ENCODE measurements at regions not wholly inside any gene's neighbourhood (a gene's known extent, or its start where the extent isn't known, plus 50 kb on each side); places are given as distances from the start of the nearest gene placed in this dataset.

GRCh38 chr20:50368813-50369224, 141.4 kb upstream of the PTPN1 start:
- H3K4me1 Mint-ChIP-seq, result peaks cover 0 to 7% (median 0%) of the 10 kb centered on the region in 4 donors
- no peak overlapping the region for H3K27ac ChIP-seq (ENCODE audit: insufficient read depth, low read length, poor library complexity, severe bottlenecking)
- H3K9me3 Mint-ChIP-seq, result peaks cover 0 to 3% (median 0%) of the 10 kb centered on the region in 7 donors
- H3K4me3 Mint-ChIP-seq, result no peak overlapping the region
- DNase-seq, result no peak
- no peaks in the 10 kb centered on the region for H3K4me1 ChIP-seq (ENCODE audit: control insufficient read depth, insufficient read depth, low read length, poor library complexity, severe bottlenecking)
- H3K36me3 Mint-ChIP-seq, result no peaks in the 10 kb centered on the region
- H3K36me3 ChIP-seq (ENCODE audit: control insufficient read depth, insufficient read depth, low read length), result no peaks in the 10 kb centered on the region
- H3K4me3 ChIP-seq (ENCODE audit: low read depth, low read length), result no peak overlapping the region
- no peak for ATAC-seq (ENCODE audit: low read depth in 2 of 2)
- no peaks in the 10 kb centered on the region for H3K9me3 ChIP-seq (ENCODE audit: control insufficient read depth in 2 of 2, low read length in 2 of 2)
- peaks cover 4% of the 10 kb centered on the region for H3K27me3 Mint-ChIP-seq
- no peaks in the 10 kb centered on the region for H3K27me3 ChIP-seq (ENCODE audit: control insufficient read depth, insufficient read depth, low read length)
- H3K27ac Mint-ChIP-seq, result no peak overlapping the region

DNA sequence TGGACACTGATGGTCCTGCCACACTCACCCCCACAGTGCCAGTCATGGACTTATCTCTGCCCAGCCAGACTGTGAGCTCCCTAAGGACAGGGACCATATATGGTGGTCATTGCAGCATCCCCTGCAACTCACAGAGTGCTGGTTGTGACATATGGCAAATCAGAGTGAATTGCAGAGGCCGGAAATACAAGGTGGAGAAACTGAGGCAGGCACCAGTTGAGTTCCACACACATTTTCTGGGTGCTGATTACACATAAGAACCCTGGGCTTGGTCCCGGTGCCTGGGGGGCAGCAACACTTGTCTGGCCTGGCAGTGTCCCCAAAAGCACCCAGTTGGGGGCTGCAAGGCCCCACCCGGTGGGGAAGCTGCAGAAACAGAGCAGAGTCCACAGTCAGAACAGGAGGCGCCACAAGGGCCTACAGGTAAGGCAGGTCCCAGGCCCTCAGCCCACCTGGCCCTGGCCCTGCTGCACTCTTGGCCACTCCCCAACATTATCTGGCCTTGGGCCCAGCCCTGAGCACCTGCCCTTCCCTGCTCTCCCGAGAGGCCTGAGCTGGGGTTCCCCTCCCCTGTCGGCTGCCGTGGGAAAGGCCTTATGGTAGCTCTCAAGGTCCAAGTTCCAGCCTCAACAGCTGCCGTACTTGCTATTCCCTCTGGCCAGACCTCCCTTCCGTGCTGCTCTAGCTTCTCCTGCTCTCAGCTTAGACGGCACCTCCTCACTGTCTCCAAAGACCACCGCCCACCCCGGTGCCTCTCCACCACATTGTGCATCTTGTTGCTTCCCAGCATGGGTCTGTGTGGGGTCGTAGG, 140.8 kb upstream of the PTPN1 start:
- no peak overlapping the region for H3K27ac Mint-ChIP-seq
- no peak for DNase-seq

DNA sequence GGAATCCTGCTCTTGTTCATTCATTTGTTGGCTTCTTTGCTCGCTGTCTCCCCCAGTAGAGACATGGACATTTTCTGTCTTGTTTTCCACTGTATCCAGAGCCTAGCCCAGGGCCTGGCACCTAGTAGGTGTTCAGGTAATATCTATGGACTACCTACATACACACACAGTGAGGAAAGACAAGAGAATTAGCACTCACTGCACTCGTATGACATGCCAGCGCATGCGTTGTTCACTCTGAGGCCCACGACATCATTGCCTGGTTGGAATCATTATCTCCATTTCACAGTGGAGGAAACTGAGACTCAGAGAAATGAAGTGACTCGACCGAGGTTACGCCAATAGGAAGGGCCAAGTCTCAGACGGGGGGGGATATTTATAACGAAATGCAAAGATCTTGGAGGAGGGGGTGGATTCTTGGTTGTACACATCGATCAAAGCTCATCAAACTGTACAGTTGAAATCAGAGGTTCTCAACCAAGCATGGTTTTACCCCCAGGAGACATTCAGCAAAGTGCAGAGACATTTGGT, 140.1 kb upstream of the PTPN1 start:
- Mint-ChIP-seq H3K4me1 (peaks cover 0 to 7% (median 0%) of the 10 kb centered on the region in 4 donors), H3K27ac (no peak overlapping the region), H3K36me3 (no peaks in the 10 kb centered on the region), H3K4me3 (no peak overlapping the region), H3K9me3 (peaks cover 0 to 3% (median 0%) of the 10 kb centered on the region in 7 donors), H3K27me3 (peaks cover 4% of the 10 kb centered on the region)
- no peak for ATAC-seq (ENCODE audit: low read depth in 2 of 2)
- H3K36me3 ChIP-seq (ENCODE audit: control insufficient read depth, insufficient read depth, low read length), result no peaks in the 10 kb centered on the region
- H3K27ac ChIP-seq (ENCODE audit: insufficient read depth, low read length, poor library complexity, severe bottlenecking), result no peak overlapping the region
- H3K4me3 ChIP-seq (ENCODE audit: low read depth, low read length), result no peak overlapping the region
- H3K27me3 ChIP-seq (ENCODE audit: control insufficient read depth, insufficient read depth, low read length), result no peaks in the 10 kb centered on the region
- no peak for DNase-seq
- no peaks in the 10 kb centered on the region for H3K4me1 ChIP-seq (ENCODE audit: control insufficient read depth, insufficient read depth, low read length, poor library complexity, severe bottlenecking)
- no peaks in the 10 kb centered on the region for H3K9me3 ChIP-seq (ENCODE audit: control insufficient read depth in 2 of 2, low read length in 2 of 2)

More for the DNA sequence above, 140.8 kb upstream of the PTPN1 start:
- Mint-ChIP-seq H3K27me3 (peaks cover 4% of the 10 kb centered on the region), H3K4me3 (no peak overlapping the region), H3K36me3 (no peaks in the 10 kb centered on the region), H3K9me3 (peaks cover 0 to 3% (median 0%) of the 10 kb centered on the region in 7 donors), H3K4me1 (peaks cover 0 to 7% (median 0%) of the 10 kb centered on the region in 4 donors)
- Histone ChIP-seq H3K4me1 (ENCODE audit: control insufficient read depth, insufficient read depth, low read length, poor library complexity, severe bottlenecking) (no peaks in the 10 kb centered on the region), H3K27ac (ENCODE audit: insufficient read depth, low read length, poor library complexity, severe bottlenecking) (no peak overlapping the region), H3K36me3 (ENCODE audit: control insufficient read depth, insufficient read depth, low read length) (no peaks in the 10 kb centered on the region), H3K4me3 (ENCODE audit: low read depth, low read length) (no peak overlapping the region), H3K27me3 (ENCODE audit: control insufficient read depth, insufficient read depth, low read length) (no peaks in the 10 kb centered on the region), H3K9me3 (ENCODE audit: control insufficient read depth in 2 of 2, low read length in 2 of 2) (no peaks in the 10 kb centered on the region)
- ATAC-seq (ENCODE audit: low read depth in 2 of 2), result no peak

DNA sequence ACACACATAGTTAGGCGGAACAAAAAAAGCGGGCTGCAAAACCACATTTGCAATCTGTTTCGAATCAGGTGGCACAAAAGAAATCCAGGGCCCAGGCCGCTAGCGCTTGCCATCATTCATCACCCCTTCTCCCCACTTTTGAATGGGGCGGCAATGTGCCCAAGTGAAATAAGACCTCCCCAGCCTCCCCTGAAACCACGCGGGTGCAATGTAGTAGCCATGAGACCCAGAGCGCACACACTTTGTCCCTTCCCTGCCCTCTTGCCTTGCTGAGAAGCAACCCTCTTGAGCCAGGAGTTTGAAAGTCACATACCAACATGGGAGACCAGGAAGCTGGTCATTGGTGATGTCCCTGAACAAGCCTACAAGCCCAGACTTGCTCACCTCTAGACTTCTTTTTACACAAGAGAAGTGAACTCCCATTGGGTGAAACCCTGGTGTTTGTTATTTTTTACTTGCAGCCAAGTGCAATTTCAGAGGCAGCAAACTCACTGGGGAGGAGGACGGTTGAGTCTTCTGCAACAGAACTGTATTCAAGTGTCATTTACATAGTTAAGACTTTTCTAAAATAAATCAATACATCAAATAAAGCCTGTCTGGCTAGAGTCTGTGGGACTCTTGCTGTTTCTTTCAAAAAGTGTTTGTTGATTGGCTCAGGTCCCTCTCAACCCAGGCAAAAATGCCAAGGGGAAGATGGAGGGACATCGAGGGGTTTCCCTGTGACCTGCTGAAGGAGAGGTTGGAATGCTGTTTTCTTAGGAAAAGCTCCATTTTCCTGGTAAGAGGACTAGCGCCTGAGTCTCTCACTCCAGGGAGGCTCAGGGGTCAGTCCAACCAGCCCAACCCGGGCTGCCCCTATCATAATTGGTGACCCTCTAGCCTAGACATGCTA, 138.1 kb upstream of the PTPN1 start:
- no peak overlapping the region for H3K4me3 ChIP-seq (ENCODE audit: low read depth, low read length)
- no peak overlapping the region for H3K27ac Mint-ChIP-seq
- no peak overlapping the region for H3K4me3 Mint-ChIP-seq
- peaks cover 0 to 3% (median 0%) of the 10 kb centered on the region in 7 donors for H3K9me3 Mint-ChIP-seq
- no peaks in the 10 kb centered on the region for H3K27me3 ChIP-seq (ENCODE audit: control insufficient read depth, insufficient read depth, low read length)
- DNase-seq (no peak), ATAC-seq (ENCODE audit: low read depth in 2 of 2) (no peak)
- no peaks in the 10 kb centered on the region for H3K9me3 ChIP-seq (ENCODE audit: control insufficient read depth in 2 of 2, low read length in 2 of 2)
- H3K4me1 ChIP-seq (ENCODE audit: control insufficient read depth, insufficient read depth, low read length, poor library complexity, severe bottlenecking), result no peaks in the 10 kb centered on the region
- peaks cover 7% of the 10 kb centered on the region for H3K27me3 Mint-ChIP-seq
- no peaks in the 10 kb centered on the region for H3K36me3 ChIP-seq (ENCODE audit: control insufficient read depth, insufficient read depth, low read length)
- H3K36me3 Mint-ChIP-seq, result no peaks in the 10 kb centered on the region
- no peaks in the 10 kb centered on the region for H3K4me1 Mint-ChIP-seq
- no peak overlapping the region for H3K27ac ChIP-seq (ENCODE audit: insufficient read depth, low read length, poor library complexity, severe bottlenecking)

GRCh38 chr20:50372770-50373088, 137.5 kb upstream of the PTPN1 start:
- Mint-ChIP-seq H3K9me3 (peaks cover 0 to 3% (median 0%) of the 10 kb centered on the region in 7 donors), H3K27me3 (peaks cover 7% of the 10 kb centered on the region), H3K4me1 (no peaks in the 10 kb centered on the region), H3K27ac (no peak overlapping the region), H3K4me3 (no peak overlapping the region), H3K36me3 (no peaks in the 10 kb centered on the region)
- no peak overlapping the region for H3K4me3 ChIP-seq (ENCODE audit: low read depth, low read length)
- H3K9me3 ChIP-seq (ENCODE audit: control insufficient read depth in 2 of 2, low read length in 2 of 2), result no peaks in the 10 kb centered on the region
- ATAC-seq (ENCODE audit: low read depth in 2 of 2) (no peak), DNase-seq (no peak)
- no peak overlapping the region for H3K27ac ChIP-seq (ENCODE audit: insufficient read depth, low read length, poor library complexity, severe bottlenecking)
- H3K4me1 ChIP-seq (ENCODE audit: control insufficient read depth, insufficient read depth, low read length, poor library complexity, severe bottlenecking), result no peaks in the 10 kb centered on the region
- H3K36me3 ChIP-seq (ENCODE audit: control insufficient read depth, insufficient read depth, low read length), result no peaks in the 10 kb centered on the region
- no peaks in the 10 kb centered on the region for H3K27me3 ChIP-seq (ENCODE audit: control insufficient read depth, insufficient read depth, low read length)

DNA sequence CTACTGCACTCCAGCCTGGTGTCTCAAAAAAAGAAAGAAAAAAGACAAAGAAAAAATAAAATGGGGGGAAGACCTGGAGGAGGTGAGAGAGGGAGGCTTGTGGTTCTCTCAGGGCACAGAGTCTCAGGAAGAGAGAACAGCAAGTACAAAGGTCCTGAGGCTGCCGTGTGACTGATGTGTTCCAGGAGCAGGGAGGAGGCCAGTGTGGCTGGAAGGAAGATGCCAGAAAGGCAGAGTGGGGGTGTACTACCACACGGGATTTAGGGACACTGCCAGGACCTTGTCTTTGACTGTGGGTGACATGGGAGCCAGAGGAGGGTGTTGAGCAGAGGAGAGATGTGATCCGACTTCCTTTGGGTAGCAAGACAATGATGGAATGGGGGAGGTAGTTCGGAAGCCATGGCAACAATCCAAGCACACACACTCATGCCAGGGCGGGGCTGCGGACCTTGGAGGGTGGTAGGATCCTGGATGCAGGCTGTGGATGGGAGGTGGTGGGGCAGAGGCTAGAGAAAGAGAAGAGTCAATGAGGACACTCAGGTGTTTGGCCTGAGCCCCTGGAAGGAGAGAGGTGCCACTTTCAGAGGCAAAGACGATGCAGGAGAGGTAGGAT, 136.4 kb upstream of the PTPN1 start:
- Histone ChIP-seq H3K4me3 (ENCODE audit: low read depth, low read length) (no peak overlapping the region), H3K27ac (ENCODE audit: insufficient read depth, low read length, poor library complexity, severe bottlenecking) (no peak overlapping the region), H3K36me3 (ENCODE audit: control insufficient read depth, insufficient read depth, low read length) (no peaks in the 10 kb centered on the region), H3K27me3 (ENCODE audit: control insufficient read depth, insufficient read depth, low read length) (no peaks in the 10 kb centered on the region), H3K4me1 (ENCODE audit: control insufficient read depth, insufficient read depth, low read length, poor library complexity, severe bottlenecking) (no peaks in the 10 kb centered on the region), H3K9me3 (ENCODE audit: control insufficient read depth in 2 of 2, low read length in 2 of 2) (no peaks in the 10 kb centered on the region)
- H3K27me3 Mint-ChIP-seq, result peaks cover 7% of the 10 kb centered on the region
- H3K4me3 Mint-ChIP-seq, result no peak overlapping the region
- H3K27ac Mint-ChIP-seq, result no peak overlapping the region
- ATAC-seq (ENCODE audit: low read depth in 2 of 2) (no peak), DNase-seq (no peak)
- no peaks in the 10 kb centered on the region for H3K36me3 Mint-ChIP-seq
- peaks cover 0 to 2% (median 0%) of the 10 kb centered on the region in 7 donors for H3K9me3 Mint-ChIP-seq
- no peaks in the 10 kb centered on the region for H3K4me1 Mint-ChIP-seq

DNA sequence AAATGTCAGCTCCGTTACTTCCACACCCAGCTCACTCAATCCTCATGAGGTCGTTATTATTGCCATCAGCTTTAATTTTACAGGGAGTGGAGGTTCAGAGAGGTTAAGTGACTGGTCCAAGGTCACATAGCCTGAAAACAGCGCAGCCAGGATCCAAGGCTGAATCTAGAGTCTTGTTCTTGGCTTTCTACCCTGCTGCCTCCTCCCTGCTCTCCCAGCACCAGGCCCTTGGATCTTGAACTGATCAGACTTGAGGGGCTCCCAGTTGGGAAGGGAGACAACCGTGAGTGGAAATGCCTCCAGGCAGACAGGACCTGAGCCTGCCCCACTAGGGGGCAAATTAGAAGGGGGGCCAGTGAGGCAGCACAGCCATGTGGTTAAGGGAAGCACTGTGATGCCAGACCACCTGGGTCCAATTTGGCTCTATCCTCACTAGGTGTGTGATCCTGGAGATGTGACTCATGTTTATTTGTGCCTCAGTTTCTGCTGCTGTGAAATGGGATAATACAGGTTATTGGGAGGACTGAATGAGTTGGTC, 135.6 kb upstream of the PTPN1 start:
- H3K4me3 ChIP-seq (ENCODE audit: low read depth, low read length), result no peak overlapping the region
- no peaks in the 10 kb centered on the region for H3K4me1 Mint-ChIP-seq
- H3K27ac Mint-ChIP-seq, result no peak overlapping the region
- no peaks in the 10 kb centered on the region for H3K27me3 ChIP-seq (ENCODE audit: control insufficient read depth, insufficient read depth, low read length)
- ATAC-seq (ENCODE audit: low read depth in 2 of 2) (no peak), DNase-seq (no peak)
- no peaks in the 10 kb centered on the region for H3K9me3 ChIP-seq (ENCODE audit: control insufficient read depth in 2 of 2, low read length in 2 of 2)
- no peak overlapping the region for H3K27ac ChIP-seq (ENCODE audit: insufficient read depth, low read length, poor library complexity, severe bottlenecking)
- H3K4me3 Mint-ChIP-seq, result no peak overlapping the region
- no peaks in the 10 kb centered on the region for H3K36me3 ChIP-seq (ENCODE audit: control insufficient read depth, insufficient read depth, low read length)
- no peaks in the 10 kb centered on the region for H3K36me3 Mint-ChIP-seq
- H3K9me3 Mint-ChIP-seq, result peaks cover 0 to 2% (median 0%) of the 10 kb centered on the region in 7 donors
- H3K4me1 ChIP-seq (ENCODE audit: control insufficient read depth, insufficient read depth, low read length, poor library complexity, severe bottlenecking), result no peaks in the 10 kb centered on the region
- H3K27me3 Mint-ChIP-seq, result peaks cover 7% of the 10 kb centered on the region

Measured in CD4-positive, CD25-positive, alpha-beta regulatory T cell (primary cell).